ENCODE measurements at regions not wholly inside any gene's neighbourhood (a gene's known extent, or its start where the extent isn't known, plus 50 kb on each side); places are given as distances from the start of the nearest gene placed in this dataset.
A peak's percentile ranks its signal among the peaks of the same experiment; 100 is the strongest.
"Not testable (repeated sequence)": the region's sequence is repeated elsewhere in the genome, so short reads cannot be mapped to it uniquely, and the experiment has no call there.

DNA sequence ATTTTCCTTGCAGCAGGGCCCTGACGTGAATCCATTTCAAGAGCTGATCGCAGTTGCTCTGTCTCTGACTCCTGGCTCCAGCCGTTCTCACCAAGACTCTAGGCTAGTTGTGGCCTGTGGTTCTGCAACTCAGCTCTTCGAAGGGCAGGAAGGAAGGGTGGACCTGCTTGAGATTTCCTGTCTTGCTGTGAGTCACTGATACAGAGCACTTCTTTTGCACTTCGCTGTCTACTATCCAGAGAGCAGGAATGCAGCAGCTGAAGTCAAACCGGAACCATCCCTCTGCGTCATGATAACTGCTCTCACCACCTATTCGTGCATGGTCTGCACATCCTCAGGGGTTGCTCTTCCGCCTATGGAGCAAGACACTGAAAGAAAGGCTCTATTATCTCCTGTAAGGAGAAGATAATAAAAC is 59.7 kb downstream of the RAP2B start:
- Histone ChIP-seq H3K36me3 (no peaks in the 10 kb centered on the region), H3K27me3 (no peaks in the 10 kb centered on the region), H3K4me3 (peak overlapping the region in 3 of 10 donors; percentile 3 to 17 (median 17)), H3K9me3 (no peaks in the 10 kb centered on the region), H3K27ac (peak overlapping the region; percentile 35 to 87 (median 66)), H3K4me1 (peaks cover 0 to 47% (median 17%) of the 10 kb centered on the region in 9 donors)
- intact Hi-C loops (cut with DNase I) = loop anchor here in 1 of 10 donors (5.0 to 10.0 kb wide), 2 partner anchors 59 to 63 kb away; partner anchors contain the start of gene RAP2B
- peak; percentile 27 to 79 for DNase-seq
- ATAC-seq = peak; percentile 90 to 100 (median 98)
- WGBS, 2 donors = 10 to 13% methylated on average over 9 of the region's 9 CpGs
- TF ChIP-seq, protein P1, sequence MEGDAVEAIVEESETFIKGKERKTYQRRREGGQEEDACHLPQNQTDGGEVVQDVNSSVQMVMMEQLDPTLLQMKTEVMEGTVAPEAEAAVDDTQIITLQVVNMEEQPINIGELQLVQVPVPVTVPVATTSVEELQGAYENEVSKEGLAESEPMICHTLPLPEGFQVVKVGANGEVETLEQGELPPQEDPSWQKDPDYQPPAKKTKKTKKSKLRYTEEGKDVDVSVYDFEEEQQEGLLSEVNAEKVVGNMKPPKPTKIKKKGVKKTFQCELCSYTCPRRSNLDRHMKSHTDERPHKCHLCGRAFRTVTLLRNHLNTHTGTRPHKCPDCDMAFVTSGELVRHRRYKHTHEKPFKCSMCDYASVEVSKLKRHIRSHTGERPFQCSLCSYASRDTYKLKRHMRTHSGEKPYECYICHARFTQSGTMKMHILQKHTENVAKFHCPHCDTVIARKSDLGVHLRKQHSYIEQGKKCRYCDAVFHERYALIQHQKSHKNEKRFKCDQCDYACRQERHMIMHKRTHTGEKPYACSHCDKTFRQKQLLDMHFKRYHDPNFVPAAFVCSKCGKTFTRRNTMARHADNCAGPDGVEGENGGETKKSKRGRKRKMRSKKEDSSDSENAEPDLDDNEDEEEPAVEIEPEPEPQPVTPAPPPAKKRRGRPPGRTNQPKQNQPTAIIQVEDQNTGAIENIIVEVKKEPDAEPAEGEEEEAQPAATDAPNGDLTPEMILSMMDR (IDR thresholded peaks at IDR 0.05) = no peak

DNA sequence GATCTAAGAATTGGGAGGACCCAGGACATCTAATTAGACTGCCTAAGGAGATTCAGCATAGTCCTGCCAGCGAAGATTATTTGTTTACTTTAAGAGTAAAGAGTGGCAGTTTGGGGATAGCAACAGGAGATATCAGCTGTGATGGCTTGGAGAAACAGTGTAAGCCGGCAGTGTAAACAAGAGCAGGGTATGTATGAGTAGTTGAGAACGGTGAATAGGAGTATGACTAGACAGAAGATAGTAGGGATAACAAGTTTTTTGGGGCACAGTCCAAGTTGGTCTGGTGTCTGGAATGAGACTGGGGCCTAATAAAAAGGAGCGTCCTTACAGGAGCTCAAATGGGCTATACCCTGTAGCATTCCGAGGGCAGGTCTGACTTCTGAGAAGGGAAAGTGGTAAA is 64.9 kb downstream of the RAP2B start:
- not testable (repeated sequence) for H3K36me3 ChIP-seq, H3K9me3 ChIP-seq, ATAC-seq, H3K27ac ChIP-seq, H3K4me3 ChIP-seq, DNase-seq, H3K27me3 ChIP-seq
- intact Hi-C loops (cut with DNase I) = loop anchor here in 1 of 10 donors (10.0 kb wide), 1 partner anchor 58 kb away; no protein-coding TSS in a partner anchor
- WGBS, 2 donors = 84 to 91% methylated on average over 5 of the region's 5 CpGs
- H3K4me1 ChIP-seq = peaks cover 0 to 13% (median 6%) of the 10 kb centered on the region in 9 donors

DNA sequence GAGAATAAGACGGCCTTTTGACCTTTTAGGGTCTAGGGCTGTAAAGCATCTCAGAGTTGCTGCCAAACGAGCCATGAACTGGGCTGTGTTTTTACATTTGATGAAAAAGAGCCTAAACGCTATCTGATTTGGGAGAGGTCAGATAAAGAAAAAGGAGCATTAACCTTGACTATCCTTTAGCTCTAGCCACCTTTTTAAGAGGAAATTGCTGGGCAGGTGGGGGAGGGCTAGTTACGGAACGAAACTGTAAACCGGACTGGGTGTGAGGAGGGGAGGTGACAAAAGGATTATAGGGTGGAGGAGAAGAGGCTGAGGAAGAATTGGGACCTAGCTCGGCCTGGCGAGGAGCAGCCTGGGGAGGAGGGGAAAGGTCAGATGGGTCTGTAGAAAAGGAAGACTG is 68.4 kb downstream of the RAP2B start:
- DNase-seq; ATAC-seq; H3K27ac ChIP-seq; H3K27me3 ChIP-seq; H3K36me3 ChIP-seq; H3K4me3 ChIP-seq; H3K9me3 ChIP-seq; H3K4me1 ChIP-seq; intact Hi-C loops (cut with DNase I): not testable (repeated sequence)
- WGBS, 2 donors = 89 to 90% methylated on average over 8 of the region's 8 CpGs

DNA sequence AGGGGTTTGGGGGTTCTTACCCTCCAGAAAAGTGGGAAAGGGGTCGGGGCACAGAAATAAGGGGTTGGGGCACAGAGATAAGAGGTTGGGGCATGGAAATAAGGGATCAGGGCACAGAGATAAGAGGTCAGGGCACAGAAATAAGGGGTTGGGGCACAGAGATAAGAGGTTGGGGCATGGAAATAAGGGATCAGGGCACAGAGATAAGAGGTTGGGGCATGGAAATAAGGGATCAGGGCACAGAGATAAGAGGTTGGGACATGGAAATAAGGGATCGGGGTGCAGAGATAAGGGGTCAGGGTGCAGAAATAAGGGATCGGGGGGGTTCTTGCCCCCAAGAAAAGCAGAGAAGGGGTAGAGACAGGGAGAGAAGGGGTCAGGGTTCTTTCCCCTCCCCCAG is 69.2 kb downstream of the RAP2B start:
- ATAC-seq; H3K27me3 ChIP-seq; H3K27ac ChIP-seq; DNase-seq; H3K4me3 ChIP-seq; H3K36me3 ChIP-seq; intact Hi-C loops (cut with DNase I); H3K4me1 ChIP-seq; H3K9me3 ChIP-seq: not testable (repeated sequence)
- 86 to 92% methylated on average over 3 of the region's 3 CpGs for WGBS, 2 donors

DNA sequence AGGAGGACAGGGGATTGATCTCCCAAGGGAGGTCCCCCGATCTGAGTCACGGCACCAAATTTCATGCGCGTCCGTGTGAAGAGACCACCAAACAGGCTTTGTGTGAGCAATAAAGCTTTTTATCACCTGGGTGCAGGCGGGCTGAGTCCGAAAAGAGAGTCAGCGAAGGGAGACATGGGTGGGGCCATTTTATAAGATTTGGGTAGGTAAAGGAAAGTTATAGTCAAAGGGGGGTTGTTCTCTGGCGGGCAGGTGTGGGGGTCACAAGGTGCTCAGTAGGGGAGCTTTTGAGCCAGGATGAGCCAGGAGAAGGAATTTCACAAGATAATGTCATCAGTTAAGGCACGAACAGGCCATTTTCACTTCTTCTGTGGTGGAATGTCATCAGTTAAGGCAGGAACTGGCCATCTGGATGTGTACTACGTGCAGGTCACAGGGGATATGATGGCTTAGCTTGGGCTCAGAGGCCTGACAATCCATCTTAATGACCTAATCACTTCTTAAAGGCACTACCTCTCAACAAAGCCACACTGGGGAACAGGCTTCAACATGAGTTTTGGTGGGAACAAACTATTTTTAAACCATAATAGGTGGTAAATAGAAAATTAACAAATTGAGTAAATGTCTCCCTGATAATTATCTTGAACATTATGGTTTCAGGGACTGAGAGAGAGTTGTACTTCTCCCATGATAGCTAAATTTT is 70.2 kb downstream of the RAP2B start:
- WGBS, 2 donors = 87% methylated on average over 10 to 11 of the region's 11 CpGs
- H3K36me3 ChIP-seq; H3K9me3 ChIP-seq; ATAC-seq; intact Hi-C loops (cut with DNase I); H3K27ac ChIP-seq; DNase-seq; H3K4me3 ChIP-seq; H3K27me3 ChIP-seq; H3K4me1 ChIP-seq: not testable (repeated sequence)

DNA sequence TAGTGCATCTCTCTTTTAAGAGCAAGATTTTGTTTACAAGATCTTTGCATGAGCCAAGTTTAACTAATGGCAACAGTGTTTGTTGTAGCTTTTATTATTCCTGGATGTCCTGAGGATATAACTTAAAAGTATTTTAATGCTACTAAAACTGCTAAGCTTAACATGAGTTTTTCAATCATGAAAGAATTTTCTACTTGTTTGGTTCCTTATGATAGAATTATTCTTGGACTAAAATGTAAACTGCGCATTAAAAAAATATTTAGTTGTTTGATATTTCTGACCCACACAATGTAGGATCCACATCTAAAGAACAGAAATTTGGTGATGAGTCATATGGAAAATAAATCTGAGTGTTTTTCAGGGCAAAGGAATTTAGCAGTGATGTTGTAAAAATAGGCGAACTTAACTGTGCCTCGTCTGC is 70.8 kb downstream of the RAP2B start:
- no peaks in the 10 kb centered on the region for H3K36me3 ChIP-seq
- H3K27ac ChIP-seq = no peak overlapping the region
- intact Hi-C loops (cut with DNase I) = no loop called here
- no peaks in the 10 kb centered on the region for H3K9me3 ChIP-seq
- TF ChIP-seq, protein P1 (IDR thresholded peaks at IDR 0.05) = no peak
- 59 to 82% methylated on average over 3 of the region's 3 CpGs for WGBS, 2 donors
- no peaks in the 10 kb centered on the region for H3K27me3 ChIP-seq
- H3K4me3 ChIP-seq = no peak overlapping the region
- DNase-seq (no peak), ATAC-seq (no peak)
- H3K4me1 ChIP-seq = peaks cover 0 to under 1% (median 0%) of the 10 kb centered on the region in 9 donors
